HG02840 (cell line): ENCODE measurements at regions not wholly inside any gene's neighbourhood (a gene's known extent, or its start where the extent isn't known, plus 50 kb on each side); places are given as distances from the start of the nearest gene placed in this dataset.

Experiments used
- ATAC-seq: cut with Tn5 transposase; IDR thresholded peaks from one replicate; pipeline ENCODE4 v1.9.1; 2021; ENCODE audit warnings: mild to moderate bottlenecking, moderate library complexity, moderate number of reproducible peaks; ENCODE audit not compliant: unreplicated experiment, low FRiP score

- no peak for ATAC-seq
These were observed 493.6 kb downstream of the GADD45G start for GRCh38 chr9:90098408-90098807.

DNA sequence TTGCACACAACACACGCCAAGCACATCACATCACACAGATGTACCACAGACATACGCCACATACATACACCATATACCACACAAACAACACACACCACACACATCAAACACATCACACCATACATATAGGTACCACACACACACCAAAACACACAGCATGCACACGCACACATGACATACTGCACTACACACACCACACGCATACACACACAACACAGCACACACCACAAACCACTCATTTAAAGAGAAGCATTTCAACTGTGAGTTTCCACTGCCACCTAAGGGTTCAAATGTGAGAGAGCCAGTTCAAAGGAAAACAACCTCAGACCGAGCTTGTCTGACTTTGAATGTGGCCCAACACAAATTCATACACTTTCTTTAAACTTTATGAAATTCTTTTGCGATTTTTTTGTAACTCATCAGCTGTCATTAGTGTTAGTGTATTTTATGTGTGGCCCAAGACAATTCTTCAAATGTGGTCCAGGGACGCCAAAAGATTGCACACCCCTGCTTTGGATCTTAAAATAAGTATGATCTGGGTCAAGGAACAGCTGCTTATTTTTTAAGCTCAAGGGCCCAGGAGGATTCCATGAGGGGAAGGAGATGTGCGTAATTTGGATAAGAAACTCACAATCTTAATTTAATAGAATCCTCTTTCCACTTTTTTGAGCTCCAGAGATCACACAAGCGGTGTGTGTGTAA lies 494.6 kb downstream of the GADD45G start:
- no peak for ATAC-seq

DNA sequence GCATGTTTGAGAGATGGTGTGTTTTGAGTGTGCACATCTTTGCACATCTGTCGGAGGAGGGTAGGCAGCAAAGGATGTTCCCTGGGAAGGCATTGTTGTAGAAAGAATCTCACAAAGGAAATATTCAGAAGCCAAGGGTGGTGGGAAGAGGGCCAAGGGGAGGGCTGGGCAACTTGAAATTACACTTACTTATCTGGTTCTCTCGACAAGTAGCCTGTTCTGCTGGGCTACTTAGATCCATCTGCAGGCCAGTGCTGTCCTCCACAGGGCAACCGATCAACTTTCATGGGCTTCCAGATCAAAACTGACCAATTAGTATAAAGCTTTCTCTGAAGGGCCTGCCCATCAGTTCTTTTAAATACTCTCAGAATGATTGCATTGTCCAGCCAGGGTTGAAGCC lies 495.2 kb downstream of the GADD45G start:
- ATAC-seq, result no peak

- peak; percentile 90 for ATAC-seq
These were observed 497.6 kb downstream of the GADD45G start for GRCh38 chr9:90102292-90102901.

DNA sequence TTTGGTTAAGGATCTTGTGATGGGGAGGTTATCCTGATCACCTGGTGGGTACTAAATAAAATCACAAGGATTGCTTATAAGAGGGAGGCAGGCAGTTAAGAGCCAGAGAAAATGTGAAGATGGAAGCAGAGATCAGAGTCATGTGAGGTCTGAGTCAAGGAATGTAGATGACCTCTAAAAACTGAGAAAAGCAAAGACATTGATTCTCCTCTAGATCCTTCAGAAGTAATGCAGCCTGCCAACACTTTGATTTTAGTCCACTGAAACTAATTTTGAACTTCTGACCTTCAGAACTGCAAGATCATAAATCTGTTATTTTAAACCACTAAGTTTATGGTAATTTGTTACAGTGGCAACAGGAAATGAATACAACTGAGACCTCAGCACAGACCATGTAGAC lies 499.0 kb downstream of the GADD45G start:
- ATAC-seq, result no peak

GRCh38 chr9:90105773-90106172 lies 501.0 kb downstream of the GADD45G start:
- no peak for ATAC-seq

GRCh38 chr9:90107040-90107725 lies 502.4 kb downstream of the GADD45G start:
- ATAC-seq, result no peak

- no peak for ATAC-seq
These were observed 503.2 kb downstream of the GADD45G start for GRCh38 chr9:90107726-90108655.

DNA sequence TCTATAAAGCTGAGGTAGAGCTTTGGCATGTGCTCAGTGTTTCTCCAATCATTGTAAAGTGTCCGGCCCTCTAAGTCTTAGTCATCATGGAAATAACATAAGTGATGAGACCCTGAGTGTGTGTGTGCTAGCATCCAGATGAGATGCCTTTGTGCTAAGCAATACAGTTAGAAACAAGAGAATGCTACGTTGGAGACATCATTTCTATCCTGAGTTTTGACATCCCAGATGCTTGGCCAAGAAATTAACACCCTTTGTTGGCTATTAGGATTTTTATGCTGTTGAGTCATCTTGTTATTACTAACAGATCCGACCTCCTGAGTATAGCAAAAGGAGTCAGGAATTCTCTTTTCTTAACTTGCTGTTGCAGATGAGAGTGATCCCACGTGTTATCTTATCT lies 508.0 kb downstream of the GADD45G start:
- no peak for ATAC-seq

DNA sequence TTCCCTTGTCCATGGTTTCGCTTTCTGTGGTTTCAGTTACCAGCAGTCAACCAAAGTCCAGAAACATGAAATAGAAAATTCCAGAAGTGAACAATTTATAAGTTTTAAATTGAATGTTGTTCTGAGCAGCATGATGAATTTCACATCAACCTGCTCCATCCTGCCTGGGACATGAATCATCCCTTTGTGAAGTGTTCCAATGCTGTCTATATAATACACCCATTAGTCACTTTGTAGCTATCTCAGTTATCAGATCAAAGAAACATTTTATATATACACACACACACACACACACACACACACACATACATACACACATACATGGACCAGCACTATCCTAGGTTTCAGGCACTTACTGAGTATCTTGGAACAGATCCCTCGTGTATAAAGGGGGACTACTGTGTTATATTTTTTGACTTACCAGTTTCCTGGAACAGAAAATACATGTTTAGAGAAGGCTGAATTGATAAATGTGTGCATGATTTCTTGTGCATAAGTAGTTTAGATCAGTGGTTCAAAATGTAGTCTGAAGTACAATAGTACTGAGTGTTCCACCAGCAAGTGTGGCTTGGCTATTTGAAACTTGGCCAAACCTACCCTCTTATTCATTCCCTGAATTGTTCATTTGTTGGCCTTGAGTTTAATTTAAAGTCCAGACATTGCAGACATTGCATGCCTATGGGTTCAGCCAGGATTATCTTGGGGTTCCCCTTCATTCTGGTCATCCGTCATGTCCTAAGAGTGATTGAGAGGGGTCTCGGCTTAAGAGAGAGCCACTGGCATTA lies 510.0 kb downstream of the GADD45G start:
- no peak for ATAC-seq

GRCh38 chr9:90121762-90122161 lies 517.0 kb downstream of the GADD45G start:
- ATAC-seq, result no peak

DNA sequence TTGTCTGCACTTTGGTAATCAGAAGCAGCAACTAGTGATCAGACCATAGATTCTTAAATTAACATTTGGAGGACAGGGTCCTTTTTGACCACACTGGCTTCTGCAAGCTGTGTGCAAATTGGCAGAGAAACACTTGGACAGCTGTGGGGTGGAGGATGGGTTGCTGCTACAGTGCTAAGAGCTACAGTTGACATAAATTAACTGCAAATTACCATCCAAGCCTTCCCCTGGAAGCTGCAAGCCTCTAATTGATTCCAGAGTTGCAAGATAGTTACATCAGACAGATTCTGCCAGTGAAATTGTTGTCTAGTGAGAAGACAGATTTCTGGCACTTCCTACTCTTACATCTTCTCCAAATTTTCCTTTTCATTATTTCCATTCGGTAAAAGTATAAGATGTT lies 517.7 kb downstream of the DIRAS2 start:
- ATAC-seq, result no peak

DNA sequence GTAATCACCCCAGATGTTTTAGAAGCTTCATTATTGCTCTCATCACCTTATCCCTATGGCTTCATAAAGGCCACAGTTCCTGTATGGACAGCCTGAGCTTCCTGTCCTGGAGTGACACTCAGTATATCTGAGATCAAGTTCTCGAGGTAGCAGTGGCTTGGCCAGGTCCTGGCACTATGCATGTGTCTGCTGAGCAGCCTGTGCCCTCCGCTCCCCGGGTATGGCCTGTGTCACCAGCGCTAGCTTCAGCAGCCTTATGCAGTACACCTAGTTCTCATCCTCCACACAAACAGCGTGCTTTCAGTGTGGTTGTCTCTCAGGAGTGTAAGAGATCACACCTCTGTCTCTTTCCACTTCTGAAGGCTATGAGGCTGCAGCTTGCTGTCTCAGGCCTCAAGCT lies 514.7 kb downstream of the DIRAS2 start:
- ATAC-seq, result no peak

GRCh38 chr9:90128587-90129190 lies 513.9 kb downstream of the DIRAS2 start:
- ATAC-seq, result no peak

DNA sequence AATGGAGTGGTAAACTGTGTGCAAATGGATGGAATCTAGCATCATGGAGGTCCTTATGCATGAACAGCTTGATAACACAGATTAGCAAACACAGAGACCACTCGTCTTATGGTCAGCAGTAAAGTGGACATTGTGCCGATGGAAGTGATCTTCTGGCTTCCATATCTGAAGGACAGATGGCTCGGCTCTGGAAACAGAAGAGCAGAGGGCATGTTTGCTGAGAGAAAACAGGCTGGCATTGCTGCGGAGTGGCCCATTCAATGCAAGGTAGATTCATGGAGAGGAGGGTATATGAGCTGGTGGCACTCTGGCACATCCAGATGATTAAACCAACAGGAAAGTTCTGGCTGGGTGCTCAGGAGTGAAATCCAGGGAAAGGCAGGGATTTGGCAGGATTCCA lies 513.2 kb downstream of the DIRAS2 start:
- no peak for ATAC-seq

DNA sequence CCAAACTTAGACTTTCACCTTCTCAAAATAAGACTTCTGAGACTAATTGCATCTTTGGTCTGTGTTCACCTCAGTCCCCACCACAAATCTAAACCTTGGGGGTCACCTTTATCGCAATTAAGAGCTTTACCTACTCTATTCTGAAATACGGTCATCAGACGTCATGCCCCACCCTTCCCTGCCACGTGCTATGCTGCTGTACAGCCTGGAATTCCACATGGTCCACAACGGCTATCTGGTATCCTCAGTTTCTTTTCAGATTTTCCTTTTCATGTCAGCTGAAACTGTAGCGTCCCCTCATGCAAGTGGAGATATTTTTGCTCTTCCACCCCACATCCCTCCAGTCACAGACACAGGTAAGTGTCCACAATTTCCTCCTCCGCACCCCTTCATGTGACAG lies 511.1 kb downstream of the DIRAS2 start:
- ATAC-seq, result no peak

DNA sequence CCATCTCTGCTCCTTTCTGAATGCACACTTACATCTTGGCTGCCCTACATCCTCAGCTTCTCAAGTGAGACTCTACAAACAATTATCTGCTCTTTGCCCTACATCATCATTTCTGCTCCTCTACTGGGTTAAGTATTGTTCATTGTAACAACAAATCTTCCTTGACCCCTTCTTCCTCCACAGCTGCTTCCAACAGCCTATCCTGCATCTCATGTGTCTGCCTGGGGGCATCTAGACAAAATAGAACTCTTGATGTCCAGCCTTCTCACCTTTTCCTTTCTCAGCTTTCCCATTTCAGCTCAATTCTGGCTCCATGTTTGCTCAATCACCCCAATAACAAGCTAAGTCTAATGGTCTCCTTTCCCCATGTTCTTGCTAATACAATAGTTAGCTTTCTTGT lies 509.8 kb downstream of the DIRAS2 start:
- no peak for ATAC-seq

GRCh38 chr9:90137801-90138200 lies 504.8 kb downstream of the DIRAS2 start:
- no peak for ATAC-seq

DNA sequence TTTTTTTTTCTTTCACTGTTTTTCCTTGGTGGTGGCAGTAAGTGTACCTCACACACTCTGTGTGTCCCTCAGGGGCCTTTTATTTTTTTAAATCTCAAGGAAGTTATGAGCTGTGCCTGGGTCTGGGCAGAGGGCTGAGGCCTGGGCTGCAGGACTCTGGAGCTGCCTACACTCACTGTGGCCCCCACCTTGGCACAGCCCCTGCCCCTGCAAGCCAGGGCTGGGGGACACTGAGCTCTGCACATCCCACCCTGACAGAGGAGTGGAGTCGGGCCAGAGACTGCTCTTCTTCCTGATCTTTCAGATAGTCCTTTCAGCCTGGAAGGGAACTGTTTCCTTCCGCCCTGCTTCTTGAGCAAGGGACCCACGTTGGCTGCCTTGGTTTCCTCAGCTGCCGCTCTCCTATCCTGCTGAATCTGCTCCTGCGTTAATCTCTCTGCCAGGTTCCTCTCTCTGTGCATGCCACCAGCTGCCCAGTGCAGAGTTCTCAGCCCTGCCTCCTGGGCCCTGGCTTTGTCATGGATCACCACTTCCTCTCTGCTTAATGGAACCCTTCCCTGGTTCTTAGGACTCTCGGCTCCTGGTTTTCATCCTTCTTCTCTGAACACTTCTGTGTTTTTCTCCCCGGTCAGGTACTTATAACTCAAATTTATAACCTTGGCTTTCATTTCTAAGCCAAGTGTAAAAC lies 502.3 kb downstream of the DIRAS2 start:
- no peak for ATAC-seq
